ENCODE measurements at regions not wholly inside any gene's neighbourhood (a gene's known extent, or its start where the extent isn't known, plus 50 kb on each side); places are given as distances from the start of the nearest gene placed in this dataset.

- no peaks in the 10 kb centered on the region for H3K79me2 ChIP-seq (replicated peaks; ENCODE audit: insufficient read depth, low read length)
- H3K36me3 ChIP-seq (ENCODE audit: insufficient read depth, low read length) = no peaks in the 10 kb centered on the region
- no peaks in the 10 kb centered on the region for H3K9me3 ChIP-seq (ENCODE audit: low read length)
- H2AFZ ChIP-seq (ENCODE audit: low read depth, low read length) = no peak overlapping the region
- no peak overlapping the region for H3K4me3 ChIP-seq (ENCODE audit: low read length)
- TF ChIP-seq SMC3 (conservative IDR thresholded peaks at IDR 0.05; ENCODE audit: poor library complexity) = no peak
- TF ChIP-seq EP300 (conservative IDR thresholded peaks at IDR 0.05; ENCODE audit: poor library complexity, severe bottlenecking) = no peak
- TF ChIP-seq EZH2 (IDR thresholded peaks at IDR 0.05; ENCODE audit: borderline replicate concordance, insufficient read depth, low read length, poor library complexity, severe bottlenecking) = no peak
- no peaks in the 10 kb centered on the region for H3K9me2 ChIP-seq (ENCODE audit: insufficient read depth, low read length)
- no peaks in the 10 kb centered on the region for H4K20me1 ChIP-seq (ENCODE audit: insufficient read depth)
- H3K27ac ChIP-seq (ENCODE audit: low read length) = no peak overlapping the region
- no peak overlapping the region for H3K9ac ChIP-seq (ENCODE audit: low read length)
- no peak overlapping the region for H3K4me2 ChIP-seq (ENCODE audit: low read length)
- no peaks in the 10 kb centered on the region for H3F3A ChIP-seq (ENCODE audit: insufficient read depth, low read length, poor library complexity, severe bottlenecking)
- no peaks in the 10 kb centered on the region for H3K27me3 ChIP-seq (ENCODE audit: insufficient read depth, low read depth, low read length)
These were observed 581.1 kb downstream of the ZNF385D start for GRCh38 chr3:21169948-21170347.

DNA sequence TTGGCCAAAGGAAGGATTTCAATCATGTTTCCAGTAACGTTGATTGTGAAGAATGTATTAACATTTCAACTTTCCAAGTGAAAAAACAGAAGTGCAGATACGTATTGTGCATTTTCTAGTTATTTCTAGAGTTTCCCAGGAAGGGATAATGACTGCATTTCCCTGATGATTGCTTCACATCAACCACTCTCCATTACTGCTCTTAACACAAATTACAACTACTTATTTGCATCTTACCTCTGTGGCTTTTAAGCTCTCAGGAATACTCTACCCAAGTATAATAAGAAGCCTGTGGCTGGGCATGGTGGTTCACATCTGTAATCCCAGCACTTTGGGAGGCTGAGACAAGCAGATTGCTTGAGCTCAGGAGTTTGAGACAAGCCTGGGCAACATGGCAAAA is 582.5 kb downstream of the ZNF385D start:
- Histone ChIP-seq H3K27ac (ENCODE audit: low read length) (no peak overlapping the region), H3K36me3 (ENCODE audit: insufficient read depth, low read length) (no peaks in the 10 kb centered on the region), H3K9me3 (ENCODE audit: low read length) (no peaks in the 10 kb centered on the region), H4K20me1 (ENCODE audit: insufficient read depth) (no peaks in the 10 kb centered on the region), H3K4me2 (ENCODE audit: low read length) (no peak overlapping the region), H3K9me2 (ENCODE audit: insufficient read depth, low read length) (no peaks in the 10 kb centered on the region), H3F3A (ENCODE audit: insufficient read depth, low read length, poor library complexity, severe bottlenecking) (no peaks in the 10 kb centered on the region), H3K9ac (ENCODE audit: low read length) (no peak overlapping the region), H3K27me3 (ENCODE audit: insufficient read depth, low read depth, low read length) (no peaks in the 10 kb centered on the region), H3K4me3 (ENCODE audit: low read length) (no peak overlapping the region), H2AFZ (ENCODE audit: low read depth, low read length) (no peak overlapping the region), H3K79me2 (replicated peaks; ENCODE audit: insufficient read depth, low read length) (no peaks in the 10 kb centered on the region)
- no peak for TF ChIP-seq TAF1 (IDR thresholded peaks at IDR 0.05; ENCODE audit: low read depth)
- TF ChIP-seq POLR2AphosphoS5 (IDR thresholded peaks at IDR 0.05) = peak; percentile 49
- no peak for TF ChIP-seq MXI1 (conservative IDR thresholded peaks at IDR 0.05; ENCODE audit: poor library complexity, severe bottlenecking)
- no peak for TF ChIP-seq RAD21 (conservative IDR thresholded peaks at IDR 0.05)
- TF ChIP-seq EZH2 (IDR thresholded peaks at IDR 0.05; ENCODE audit: borderline replicate concordance, insufficient read depth, low read length, poor library complexity, severe bottlenecking) = no peak
- TF ChIP-seq SMC3 (conservative IDR thresholded peaks at IDR 0.05; ENCODE audit: poor library complexity) = no peak
- TF ChIP-seq, protein P1, sequence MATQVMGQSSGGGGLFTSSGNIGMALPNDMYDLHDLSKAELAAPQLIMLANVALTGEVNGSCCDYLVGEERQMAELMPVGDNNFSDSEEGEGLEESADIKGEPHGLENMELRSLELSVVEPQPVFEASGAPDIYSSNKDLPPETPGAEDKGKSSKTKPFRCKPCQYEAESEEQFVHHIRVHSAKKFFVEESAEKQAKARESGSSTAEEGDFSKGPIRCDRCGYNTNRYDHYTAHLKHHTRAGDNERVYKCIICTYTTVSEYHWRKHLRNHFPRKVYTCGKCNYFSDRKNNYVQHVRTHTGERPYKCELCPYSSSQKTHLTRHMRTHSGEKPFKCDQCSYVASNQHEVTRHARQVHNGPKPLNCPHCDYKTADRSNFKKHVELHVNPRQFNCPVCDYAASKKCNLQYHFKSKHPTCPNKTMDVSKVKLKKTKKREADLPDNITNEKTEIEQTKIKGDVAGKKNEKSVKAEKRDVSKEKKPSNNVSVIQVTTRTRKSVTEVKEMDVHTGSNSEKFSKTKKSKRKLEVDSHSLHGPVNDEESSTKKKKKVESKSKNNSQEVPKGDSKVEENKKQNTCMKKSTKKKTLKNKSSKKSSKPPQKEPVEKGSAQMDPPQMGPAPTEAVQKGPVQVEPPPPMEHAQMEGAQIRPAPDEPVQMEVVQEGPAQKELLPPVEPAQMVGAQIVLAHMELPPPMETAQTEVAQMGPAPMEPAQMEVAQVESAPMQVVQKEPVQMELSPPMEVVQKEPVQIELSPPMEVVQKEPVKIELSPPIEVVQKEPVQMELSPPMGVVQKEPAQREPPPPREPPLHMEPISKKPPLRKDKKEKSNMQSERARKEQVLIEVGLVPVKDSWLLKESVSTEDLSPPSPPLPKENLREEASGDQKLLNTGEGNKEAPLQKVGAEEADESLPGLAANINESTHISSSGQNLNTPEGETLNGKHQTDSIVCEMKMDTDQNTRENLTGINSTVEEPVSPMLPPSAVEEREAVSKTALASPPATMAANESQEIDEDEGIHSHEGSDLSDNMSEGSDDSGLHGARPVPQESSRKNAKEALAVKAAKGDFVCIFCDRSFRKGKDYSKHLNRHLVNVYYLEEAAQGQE (IDR thresholded peaks at IDR 0.05; ENCODE audit: borderline replicate concordance) = peak; percentile 69

DNA sequence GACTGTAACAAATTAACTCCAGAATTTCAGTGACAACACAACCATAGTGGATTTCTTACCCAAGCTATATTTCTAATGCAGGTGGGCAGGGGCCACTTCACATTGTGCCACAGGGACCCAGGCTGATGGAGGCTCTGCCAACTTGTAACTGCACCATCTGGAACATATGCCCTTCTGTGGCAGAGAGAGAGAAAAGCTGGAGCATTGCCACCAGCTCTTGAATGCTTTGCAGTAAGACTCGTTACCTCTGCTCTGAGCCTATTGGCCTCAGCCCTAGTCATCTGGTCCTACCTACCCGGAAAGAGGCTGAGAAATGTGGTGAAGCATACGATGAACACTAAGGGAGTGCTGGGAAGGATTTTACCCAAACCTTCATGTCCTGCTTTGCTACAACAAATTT is 587.1 kb downstream of the ZNF385D start:
- H4K20me1 ChIP-seq (ENCODE audit: insufficient read depth) = no peaks in the 10 kb centered on the region
- H3F3A ChIP-seq (ENCODE audit: insufficient read depth, low read length, poor library complexity, severe bottlenecking) = no peaks in the 10 kb centered on the region
- no peaks in the 10 kb centered on the region for H3K79me2 ChIP-seq (replicated peaks; ENCODE audit: insufficient read depth, low read length)
- H3K9ac ChIP-seq (ENCODE audit: low read length) = no peak overlapping the region
- no peaks in the 10 kb centered on the region for H3K9me2 ChIP-seq (ENCODE audit: insufficient read depth, low read length)
- no peaks in the 10 kb centered on the region for H3K27me3 ChIP-seq (ENCODE audit: insufficient read depth, low read depth, low read length)
- no peak overlapping the region for H3K4me2 ChIP-seq (ENCODE audit: low read length)
- H3K27ac ChIP-seq (ENCODE audit: low read length) = no peak overlapping the region
- H2AFZ ChIP-seq (ENCODE audit: low read depth, low read length) = no peak overlapping the region
- H3K36me3 ChIP-seq (ENCODE audit: insufficient read depth, low read length) = no peaks in the 10 kb centered on the region
- H3K9me3 ChIP-seq (ENCODE audit: low read length) = no peaks in the 10 kb centered on the region
- no peak for TF ChIP-seq RAD21 (conservative IDR thresholded peaks at IDR 0.05)
- no peak for TF ChIP-seq EZH2 (IDR thresholded peaks at IDR 0.05; ENCODE audit: borderline replicate concordance, insufficient read depth, low read length, poor library complexity, severe bottlenecking)
- TF ChIP-seq, protein P2, sequence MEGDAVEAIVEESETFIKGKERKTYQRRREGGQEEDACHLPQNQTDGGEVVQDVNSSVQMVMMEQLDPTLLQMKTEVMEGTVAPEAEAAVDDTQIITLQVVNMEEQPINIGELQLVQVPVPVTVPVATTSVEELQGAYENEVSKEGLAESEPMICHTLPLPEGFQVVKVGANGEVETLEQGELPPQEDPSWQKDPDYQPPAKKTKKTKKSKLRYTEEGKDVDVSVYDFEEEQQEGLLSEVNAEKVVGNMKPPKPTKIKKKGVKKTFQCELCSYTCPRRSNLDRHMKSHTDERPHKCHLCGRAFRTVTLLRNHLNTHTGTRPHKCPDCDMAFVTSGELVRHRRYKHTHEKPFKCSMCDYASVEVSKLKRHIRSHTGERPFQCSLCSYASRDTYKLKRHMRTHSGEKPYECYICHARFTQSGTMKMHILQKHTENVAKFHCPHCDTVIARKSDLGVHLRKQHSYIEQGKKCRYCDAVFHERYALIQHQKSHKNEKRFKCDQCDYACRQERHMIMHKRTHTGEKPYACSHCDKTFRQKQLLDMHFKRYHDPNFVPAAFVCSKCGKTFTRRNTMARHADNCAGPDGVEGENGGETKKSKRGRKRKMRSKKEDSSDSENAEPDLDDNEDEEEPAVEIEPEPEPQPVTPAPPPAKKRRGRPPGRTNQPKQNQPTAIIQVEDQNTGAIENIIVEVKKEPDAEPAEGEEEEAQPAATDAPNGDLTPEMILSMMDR (IDR thresholded peaks at IDR 0.05; ENCODE audit: poor library complexity, severe bottlenecking) = no peak
- TF ChIP-seq, protein P1 (IDR thresholded peaks at IDR 0.05; ENCODE audit: borderline replicate concordance) = no peak
- no peak for TF ChIP-seq POLR2AphosphoS5 (IDR thresholded peaks at IDR 0.05)
- TF ChIP-seq MXI1 (conservative IDR thresholded peaks at IDR 0.05; ENCODE audit: poor library complexity, severe bottlenecking) = no peak
- TF ChIP-seq EP300 (conservative IDR thresholded peaks at IDR 0.05; ENCODE audit: poor library complexity, severe bottlenecking) = no peak
- TF ChIP-seq SMC3 (conservative IDR thresholded peaks at IDR 0.05; ENCODE audit: poor library complexity) = no peak
- TF ChIP-seq TAF1 (IDR thresholded peaks at IDR 0.05; ENCODE audit: low read depth) = no peak
- H3K4me3 ChIP-seq (ENCODE audit: low read length) = no peak overlapping the region

Data from neural cell (in vitro differentiated cells).